Hypothalamus (tissue), 51 donors: ENCODE measurements at regions not wholly inside any gene's neighbourhood (a gene's known extent, or its start where the extent isn't known, plus 50 kb on each side); places are given as distances from the start of the nearest gene placed in this dataset.

Experiments used
- DNase-seq, 51 donors: peaks; one replicate each; lab custom pipeline; 2025; lab: John Stamatoyannopoulos, UW

- DNase-seq, result no peak
Measured at GRCh38 chr6:151753581-151753980, 53.9 kb upstream of the ESR1 start.

- DNase-seq, result no peak
Measured at GRCh38 chr6:151757506-151757955, 50.0 kb upstream of the ESR1 start.
